ENCODE measurements at regions not wholly inside any gene's neighbourhood (a gene's known extent, or its start where the extent isn't known, plus 50 kb on each side); places are given as distances from the start of the nearest gene placed in this dataset.

- TF ChIP-seq CTCF (IDR thresholded peaks at IDR 0.05): no peak
- TF ChIP-seq POLR2A (IDR thresholded peaks at IDR 0.05): no peak
Observed at GRCh38 chr7:85565276-85565675, 378.4 kb upstream of the SEMA3D start.

Data from esophagus squamous epithelium (tissue), 4 donors.